C4-2B (cell line): ENCODE measurements at regions not wholly inside any gene's neighbourhood (a gene's known extent, or its start where the extent isn't known, plus 50 kb on each side); places are given as distances from the start of the nearest gene placed in this dataset.

ENCODE experiments used
- H3K27ac ChIP-seq: fragments of 450-650 bp; 2 replicates; pipeline ENCODE4 v1.5.1; 2017
- CTCF ChIP-seq: fragments of 450-650 bp; conservative IDR thresholded peaks from 2 replicates; pipeline ENCODE4 v1.5.1; 2017; ENCODE audit warnings: mild to moderate bottlenecking
- ZFX ChIP-seq: fragments of 450-650 bp; IDR thresholded peaks from 2 replicates; pipeline ENCODE4 v1.6.1; 2017

- H3K27ac ChIP-seq: no peak overlapping the region
- TF ChIP-seq CTCF (no peak), ZFX (no peak)
These were observed 136.3 kb downstream of the TMEM17 start for GRCh38 chr2:62369541-62370202.

DNA sequence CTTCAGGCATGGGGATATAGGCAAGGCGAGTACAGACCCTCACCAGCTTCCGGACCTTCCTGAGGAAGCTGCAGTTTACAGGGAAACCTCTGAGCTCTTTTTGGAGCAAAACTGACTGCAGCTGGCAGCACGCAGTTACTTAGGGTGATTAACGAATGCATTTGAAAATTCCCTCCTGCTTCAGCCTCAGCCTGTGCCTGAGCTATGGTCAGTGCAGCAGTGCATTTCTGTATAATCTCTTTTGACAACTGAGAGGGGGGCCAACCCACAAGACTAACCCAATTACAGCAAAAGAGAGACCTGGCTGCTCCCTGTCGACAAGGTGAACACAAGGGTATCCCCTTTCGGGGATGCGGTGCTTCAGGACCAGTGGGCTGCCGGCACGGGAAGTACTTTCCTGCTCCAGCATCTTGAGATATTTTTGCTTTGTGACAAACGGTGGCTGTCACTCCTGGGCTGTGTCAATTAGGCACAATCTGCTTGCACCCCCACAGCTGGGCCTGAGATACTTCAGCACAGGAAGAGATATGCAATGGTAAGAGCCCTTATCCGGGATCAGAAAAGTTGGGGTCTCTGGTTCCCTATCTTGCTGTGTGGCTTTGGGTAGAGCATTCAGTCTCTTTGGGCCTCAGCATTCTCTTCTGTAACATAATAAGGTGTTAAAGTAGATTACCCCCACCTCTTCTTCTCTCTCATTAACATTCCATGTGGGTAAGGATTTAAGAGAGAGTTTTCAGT is 141.0 kb downstream of the TMEM17 start:
- H3K27ac ChIP-seq: no peak overlapping the region
- TF ChIP-seq CTCF: no peak
- no peak for TF ChIP-seq ZFX

GRCh38 chr2:62363166-62363565 is 142.8 kb downstream of the TMEM17 start:
- H3K27ac ChIP-seq: no peak overlapping the region
- TF ChIP-seq ZFX: no peak
- no peak for TF ChIP-seq CTCF

DNA sequence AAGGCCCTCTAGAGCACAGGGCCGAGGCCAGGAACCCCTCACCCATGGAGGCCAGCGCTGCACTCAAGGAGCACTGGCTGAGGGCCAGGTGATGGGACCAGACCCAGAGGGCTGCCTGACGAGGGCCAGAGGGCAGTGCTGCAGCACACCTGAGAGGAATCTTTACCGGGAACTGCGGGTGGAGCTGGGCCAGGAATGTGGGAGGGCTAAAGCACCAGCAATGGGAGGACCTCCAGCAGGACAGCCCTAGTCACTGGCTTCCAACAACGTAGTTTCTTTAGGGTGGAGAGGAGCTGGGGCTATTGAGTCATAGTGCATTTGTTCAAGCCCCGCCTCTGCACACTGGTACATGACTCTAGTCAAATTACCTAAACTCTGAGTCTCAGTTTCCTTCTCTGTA is 143.4 kb downstream of the TMEM17 start:
- TF ChIP-seq ZFX (no peak), CTCF (no peak)

GRCh38 chr2:62361964-62362363 is 144.0 kb downstream of the TMEM17 start:
- H3K27ac ChIP-seq: no peak overlapping the region
- TF ChIP-seq ZFX (no peak), CTCF (no peak)

More for the DNA sequence above, 143.4 kb downstream of the TMEM17 start:
- no peak overlapping the region for H3K27ac ChIP-seq

DNA sequence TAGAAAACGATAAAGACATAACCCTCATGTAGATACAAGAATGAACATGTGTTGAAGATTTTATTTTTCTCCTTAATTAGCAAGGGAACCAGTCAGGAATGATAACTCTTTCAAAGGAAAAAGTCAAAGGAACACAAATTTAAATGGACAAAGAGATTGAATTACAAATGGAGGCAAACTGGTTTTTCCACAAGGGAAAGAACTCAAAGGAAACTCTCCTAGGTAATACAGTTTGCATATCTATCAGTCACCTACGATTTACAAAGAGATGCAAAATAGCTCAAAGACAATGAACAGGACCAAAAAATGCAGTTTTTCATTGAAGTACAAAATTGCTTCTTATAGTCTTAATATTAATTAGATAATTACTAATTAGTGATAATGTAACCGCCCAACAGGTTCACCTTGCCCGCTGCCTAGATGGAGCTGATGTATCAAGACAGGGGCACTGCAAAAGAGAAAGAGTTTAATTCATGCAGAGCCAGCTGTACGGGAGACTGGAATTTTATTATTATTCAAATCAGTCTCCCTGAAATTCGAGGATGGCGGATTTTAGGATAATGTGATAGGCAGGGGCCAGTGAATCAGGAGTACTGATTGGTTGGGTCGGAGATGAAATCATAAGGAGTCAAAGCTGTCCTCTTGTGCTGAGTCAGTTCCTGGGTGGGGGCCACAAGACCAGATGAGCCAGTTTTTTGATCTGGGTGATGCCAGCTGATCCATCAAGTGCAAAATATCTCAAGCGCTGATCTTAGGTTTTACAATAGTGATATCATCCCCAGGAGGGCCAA is 151.0 kb downstream of the TMEM17 start:
- no peak overlapping the region for H3K27ac ChIP-seq
- TF ChIP-seq CTCF (no peak), ZFX (no peak)

GRCh38 chr2:62352031-62352430 is 154.0 kb downstream of the TMEM17 start:
- TF ChIP-seq ZFX: no peak
- no peak for TF ChIP-seq CTCF
- no peak overlapping the region for H3K27ac ChIP-seq
